Gastrocnemius medialis (tissue), 4 donors: ENCODE measurements at regions not wholly inside any gene's neighbourhood (a gene's known extent, or its start where the extent isn't known, plus 50 kb on each side); places are given as distances from the start of the nearest gene placed in this dataset.

Source experiments
- CTCF ChIP-seq, 5 experiments: fragments of 450-650 bp in 3 of 5; fragments of 200-600 bp in 2 of 5; sonication (generic) in 2 of 5; IDR thresholded peaks in 4 of 5; conservative IDR thresholded peaks in 1 of 5; 1 replicate in 4 of 5; 2 replicates in 1 of 5; pipeline ENCODE4 v1.5.1; 2016 to 2019; ENCODE audit warnings: antibody characterized with exemption in 5 of 5, mild to moderate bottlenecking in 3 of 5, moderate library complexity in 3 of 5
- POLR2A ChIP-seq, 2 donors: fragments of 450-650 bp; IDR thresholded peaks; one replicate each; pipeline ENCODE4 v1.6.1; 2017; ENCODE audit warnings: antibody characterized with exemption in 2 of 2, mild to moderate bottlenecking in 2 of 2, moderate library complexity in 2 of 2

- TF ChIP-seq CTCF (IDR thresholded peaks at IDR 0.05 in 4 of 5, conservative IDR thresholded peaks at IDR 0.05 in 1 of 5), result no peak
- no peak for TF ChIP-seq POLR2A (IDR thresholded peaks at IDR 0.05)
Observed at GRCh38 chr18:5064841-5065370, 132.2 kb downstream of the AKAIN1 start.
